IMR-90 (cell line): ENCODE measurements at regions not wholly inside any gene's neighbourhood (a gene's known extent, or its start where the extent isn't known, plus 50 kb on each side); places are given as distances from the start of the nearest gene placed in this dataset.

Experiments
- ATAC-seq: fragments of 200-7000 bp; cut with Tn5 transposase; 2 replicates; pipeline ENCODE4 v1.9.1; 2020; ENCODE audit warnings: low read depth, mild to moderate bottlenecking, moderate library complexity
- BruUV-seq: library from RNA; stranded (reverse); fragments of 400-500 nt; replicated peaks from 2 replicates; lab custom pipeline; 2021; lab: Mats Ljungman, UMichigan
- CTCF ChIA-PET: fragments of 300-600 bp; formaldehyde crosslinking; extraction: SDS; loops from one replicate; lab custom pipeline; 2021; ENCODE audit warnings: antibody characterized with exemption; lab: Yijun Ruan, JAX
- POLR2A ChIA-PET: fragments of 300-600 bp; sonication (Branson Sonifier 250); formaldehyde crosslinking; loops from one replicate; lab custom pipeline; 2022; ENCODE audit warnings: antibody characterized with exemption; ENCODE audit not compliant: unreplicated experiment; lab: Charles Lee
- DNase-seq: peaks from one replicate; pipeline ENCODE4 v3.0.0; 2013
- H2AFZ ChIP-seq: replicated peaks from 2 replicates; pipeline ENCODE3; 2013; ENCODE audit warnings: low read length, mild to moderate bottlenecking; ENCODE audit not compliant: poor library complexity
- H2AK5ac ChIP-seq: 2 replicates; pipeline ENCODE4 v1.6.1; 2013; ENCODE audit warnings: low read depth, low read length, inconsistent platforms
- H2AK9ac ChIP-seq: replicated peaks from 2 replicates; pipeline ENCODE3; 2013; ENCODE audit warnings: mild to moderate bottlenecking, low read depth, low read length, moderate library complexity; ENCODE audit not compliant: poor library complexity
- H2BK120ac ChIP-seq: 2 replicates; pipeline ENCODE4 v1.6.1; 2013; ENCODE audit warnings: low read depth, low read length, inconsistent platforms
- H2BK15ac ChIP-seq: 3 replicates; pipeline ENCODE4 v1.6.1; 2013; ENCODE audit warnings: low read depth, low read length, inconsistent platforms
- H2BK20ac ChIP-seq: 2 replicates; pipeline ENCODE4 v1.6.1; 2013; ENCODE audit warnings: low read depth, mild to moderate bottlenecking, inconsistent platforms, low read length, moderate library complexity
- H2BK5ac ChIP-seq: 2 replicates; pipeline ENCODE4 v1.6.1; 2013; ENCODE audit warnings: mild to moderate bottlenecking, low read depth, low read length, inconsistent platforms; ENCODE audit not compliant: poor library complexity, severe bottlenecking
- H3K14ac ChIP-seq: replicated peaks from 2 replicates; pipeline ENCODE4 v1.6.1; 2013; ENCODE audit warnings: low read depth, low read length, inconsistent platforms
- H3K18ac ChIP-seq: 2 replicates; pipeline ENCODE4 v1.6.1; 2013; ENCODE audit warnings: low read depth, low read length, control low read depth
- H3K23ac ChIP-seq: 2 replicates; pipeline ENCODE4 v1.6.1; 2013; ENCODE audit warnings: low read depth, low read length, inconsistent platforms
- H3K27ac ChIP-seq: 2 replicates; pipeline ENCODE4 v1.5.1; 2013; ENCODE audit warnings: mild to moderate bottlenecking, control low read depth, low read length; ENCODE audit not compliant: insufficient read depth
- H3K27me3 ChIP-seq: 2 replicates; pipeline ENCODE4 v1.6.1; 2013; ENCODE audit warnings: low read length; ENCODE audit not compliant: control insufficient read depth, insufficient read depth
- H3K36me3 ChIP-seq: 2 replicates; pipeline ENCODE4 v1.6.1; 2013; ENCODE audit warnings: low read length, mixed read lengths; ENCODE audit not compliant: control insufficient read depth, insufficient read depth
- H3K4ac ChIP-seq: 2 replicates; pipeline ENCODE4 v1.6.1; 2013; ENCODE audit warnings: low read depth, low read length, inconsistent platforms
- H3K4me1 ChIP-seq: 2 replicates; pipeline ENCODE4 v1.6.1; 2013; ENCODE audit warnings: low read length, mixed read lengths; ENCODE audit not compliant: control insufficient read depth, insufficient read depth
- H3K4me2 ChIP-seq: 2 replicates; pipeline ENCODE4 v1.6.1; 2013; ENCODE audit warnings: low read depth, mild to moderate bottlenecking, control low read depth, low read length, moderate library complexity
- H3K4me3 ChIP-seq: 2 replicates; pipeline ENCODE4 v1.5.1; 2013; ENCODE audit warnings: low read depth, mild to moderate bottlenecking, control low read depth, low read length, moderate library complexity; ENCODE audit not compliant: insufficient read depth
- H3K56ac ChIP-seq: 2 replicates; pipeline ENCODE4 v1.6.1; 2013; ENCODE audit warnings: low read length, inconsistent platforms; ENCODE audit not compliant: insufficient read depth; ENCODE audit errors: extremely low read depth
- H3K79me1 ChIP-seq, 2 experiments: 2 replicates each; pipeline ENCODE4 v1.6.1; 2013; ENCODE audit warnings: low read length in 2 of 2, inconsistent platforms in 1 of 2, low read depth in 1 of 2
- H3K9ac ChIP-seq: 2 replicates; pipeline ENCODE4 v1.6.1; 2013; ENCODE audit warnings: low read depth, low read length, control low read depth
- H3K9me1 ChIP-seq: 2 replicates; pipeline ENCODE4 v1.6.1; 2013; ENCODE audit warnings: low read length, inconsistent platforms; ENCODE audit not compliant: insufficient read depth
- H3K9me3 ChIP-seq: 2 replicates; pipeline ENCODE4 v1.6.1; 2013; ENCODE audit warnings: low read length; ENCODE audit not compliant: control insufficient read depth, insufficient read depth
- H4K20me1 ChIP-seq: 2 replicates; pipeline ENCODE4 v1.6.1; 2013; ENCODE audit warnings: low read length, inconsistent platforms; ENCODE audit not compliant: insufficient read depth
- H4K5ac ChIP-seq: 2 replicates; pipeline ENCODE4 v1.6.1; 2013; ENCODE audit warnings: mild to moderate bottlenecking, low read depth, low read length, control low read depth
- H4K8ac ChIP-seq, 2 experiments: 2 replicates each; pipeline ENCODE4 v1.6.1; 2013; ENCODE audit warnings: low read depth in 2 of 2, low read length in 2 of 2, control low read depth in 1 of 2, inconsistent platforms in 1 of 2
- H4K91ac ChIP-seq: 2 replicates; pipeline ENCODE4 v1.6.1; 2013; ENCODE audit warnings: low read depth, low read length, inconsistent platforms; ENCODE audit not compliant: insufficient read depth
- BHLHE40 ChIP-seq: fragments of 150-350 bp; IDR thresholded peaks from 2 replicates; pipeline ENCODE4 v1.6.1; 2016; ENCODE audit warnings: mild to moderate bottlenecking, low read depth, low read length
- CEBPB ChIP-seq: IDR thresholded peaks from 2 replicates; pipeline ENCODE4 v1.6.1; 2012; ENCODE audit warnings: low read depth, low read length, improper control_type of control experiment
- CHD1 ChIP-seq: IDR thresholded peaks from 2 replicates; pipeline ENCODE4 v1.6.1; 2012; ENCODE audit warnings: low read depth, low read length, improper control_type of control experiment
- CTCF ChIP-seq: conservative IDR thresholded peaks from 2 replicates; pipeline ENCODE4 v1.5.1; 2012; ENCODE audit warnings: mild to moderate bottlenecking, low read depth, low read length, improper control_type of control experiment
- ELK1 ChIP-seq: fragments of 150-350 bp; IDR thresholded peaks from 2 replicates; pipeline ENCODE4 v1.6.1; 2016; ENCODE audit warnings: low read depth, mild to moderate bottlenecking, low read length, moderate library complexity, borderline replicate concordance
- FOS ChIP-seq: fragments of 150-350 bp; IDR thresholded peaks from 2 replicates; pipeline ENCODE4 v1.6.1; 2016; ENCODE audit warnings: low read depth, low read length
- MAFK ChIP-seq: IDR thresholded peaks from 2 replicates; pipeline ENCODE4 v1.6.1; 2012; ENCODE audit warnings: low read depth, low read length, improper control_type of control experiment
- MAZ ChIP-seq: IDR thresholded peaks from 2 replicates; pipeline ENCODE4 v1.6.1; 2012; ENCODE audit warnings: low read depth, mild to moderate bottlenecking, low read length, improper control_type of control experiment, moderate library complexity, borderline replicate concordance
- MXI1 ChIP-seq: IDR thresholded peaks from 2 replicates; pipeline ENCODE4 v1.6.1; 2012; ENCODE audit warnings: low read depth, mild to moderate bottlenecking, low read length, moderate library complexity, borderline replicate concordance
- NFE2L2 ChIP-seq: fragments of 150-350 bp; IDR thresholded peaks from 2 replicates; pipeline ENCODE4 v1.6.1; 2016; ENCODE audit warnings: low read depth, mild to moderate bottlenecking, low read length
- POLR2A ChIP-seq: IDR thresholded peaks from 2 replicates; pipeline ENCODE4 v1.6.1; 2012; ENCODE audit warnings: mild to moderate bottlenecking, low read depth, low read length
- RAD21 ChIP-seq: IDR thresholded peaks from 2 replicates; pipeline ENCODE4 v1.6.1; 2012; ENCODE audit warnings: low read length, improper control_type of control experiment
- RCOR1 ChIP-seq: IDR thresholded peaks from 2 replicates; pipeline ENCODE4 v1.6.1; 2012; ENCODE audit warnings: mild to moderate bottlenecking, low read length, improper control_type of control experiment; ENCODE audit not compliant: insufficient replicate concordance
- SMC3 ChIP-seq: fragments of 150-350 bp; IDR thresholded peaks from 2 replicates; pipeline ENCODE4 v1.6.1; 2016; ENCODE audit warnings: low read depth, mild to moderate bottlenecking, antibody characterized with exemption, low read length, moderate library complexity
- USF2 ChIP-seq: fragments of 150-350 bp; IDR thresholded peaks from 2 replicates; pipeline ENCODE4 v1.6.1; 2017; ENCODE audit warnings: mild to moderate bottlenecking, antibody characterized with exemption, low read length, low read depth
- WGBS, 2 experiments: methylation state at CpG; one replicate each; pipeline versions ENCODE4 v1.1.5 to v1.1.7; 2013; ENCODE audit warnings: missing lambda C conversion rate in 2 of 2; ENCODE audit not compliant: insufficient read length in 1 of 2; ENCODE audit errors: extremely low coverage in 2 of 2; 5-methylcytosine and 5-hydroxymethylcytosine counted together
- dilution Hi-C: fragments of 300-500 bp; cut with HindIII; formaldehyde crosslinking; loops from one replicate; pipeline ENCODE4 v1.14.3; 2018; ENCODE audit warnings: low sequenced_read_pairs; ENCODE audit not compliant: unreplicated experiment
- in situ Hi-C: fragments of 300-500 bp; cut with MboI; formaldehyde crosslinking; loops from 3 replicates; pipeline ENCODE4 v1.14.3; 2019; ENCODE audit warnings: low sequenced_read_pairs, inconsistent platforms, mixed read lengths
- intact Hi-C: fragments of 100-400 bp; cut with micrococcal nuclease; formaldehyde crosslinking; loops from 2 replicates; pipeline ENCODE4 v1.10.0; 2022

- no peaks in the 10 kb centered on the region for H3K79me1 ChIP-seq
- POLR2A ChIA-PET, result no interaction called here
- no peak overlapping the region for H3K23ac ChIP-seq
- peaks cover 2% of the 10 kb centered on the region; the same call in 1 of the 2 replicates for H3K9me1 ChIP-seq
- DNase-seq, result no peak
- no peak overlapping the region for H4K5ac ChIP-seq
- WGBS, 2 experiments, result 40% methylated on average over 1 of the region's 2 CpGs; no CpG with 5 or more reads in 1 of the 2 experiments
- H3K27me3 ChIP-seq, result no peaks in the 10 kb centered on the region
- no peak for ATAC-seq
- H3K4me2 ChIP-seq, result no peak overlapping the region
- TF ChIP-seq FOS (no peak), MXI1 (no peak), POLR2A (no peak), MAFK (no peak), ELK1 (no peak), USF2 (no peak), RAD21 (no peak), CEBPB (no peak), RCOR1 (no peak), SMC3 (no peak), BHLHE40 (no peak), CTCF (no peak), MAZ (no peak), CHD1 (no peak), NFE2L2 (no peak)
- H2AFZ ChIP-seq, result no peak overlapping the region
- H3K9ac ChIP-seq, result no peak overlapping the region
- no peak overlapping the region for H3K14ac ChIP-seq
- H3K4me1 ChIP-seq, result peaks cover 3% of the 10 kb centered on the region
- in situ Hi-C loops, result no loop called here
- no peak overlapping the region for H3K4ac ChIP-seq
- CTCF ChIA-PET, result no interaction called here
- no peak overlapping the region for H2AK9ac ChIP-seq
- no peaks in the 10 kb centered on the region for H4K20me1 ChIP-seq
- BruUV-seq, result no TSS peak
- H4K91ac ChIP-seq, result no peak overlapping the region
- intact Hi-C loops, result no loop called here
- no peak overlapping the region for H3K4me3 ChIP-seq
- H3K36me3 ChIP-seq, result no peaks in the 10 kb centered on the region
- dilution Hi-C loops, result no loop called here
- H2AK5ac ChIP-seq, result no peak overlapping the region
- no peak overlapping the region for H3K18ac ChIP-seq
- H2BK15ac ChIP-seq, result no peak overlapping the region
- H3K9me3 ChIP-seq, result no peaks in the 10 kb centered on the region
- no peak overlapping the region for H4K8ac ChIP-seq
- no peak overlapping the region for H2BK120ac ChIP-seq
- H3K56ac ChIP-seq, result no peak overlapping the region
- no peak overlapping the region for H3K27ac ChIP-seq
- H2BK5ac ChIP-seq, result no peak overlapping the region
- no peak overlapping the region for H2BK20ac ChIP-seq
These were observed 75.4 kb downstream of the DUSP6 start for GRCh38 chr12:89276860-89277259.
